AG04450 (cell line): ENCODE measurements at regions not wholly inside any gene's neighbourhood (a gene's known extent, or its start where the extent isn't known, plus 50 kb on each side); places are given as distances from the start of the nearest gene placed in this dataset.

Experiments
- CTCF ChIA-PET: fragments of 300-600, 350-600 bp; formaldehyde crosslinking; extraction: SDS; loops from one replicate; lab custom pipeline; 2022; ENCODE audit warnings: antibody characterized with exemption, inconsistent platforms; lab: Charles Lee
- POLR2A ChIA-PET: fragments of 350-600 bp; formaldehyde crosslinking; extraction: SDS; loops from one replicate; lab custom pipeline; 2021; ENCODE audit warnings: antibody characterized with exemption, inconsistent platforms; lab: Yijun Ruan, JAX
- DNase-seq: peaks from one replicate; pipeline ENCODE4 v3.0.0-alpha.2; 2011; ENCODE audit warnings: low read depth, low spot score
- H3K27ac ChIP-seq: one replicate; pipeline ENCODE4 v1.5.1; 2012; ENCODE audit warnings: low read depth, low read length, control low read depth
- H3K27me3 ChIP-seq: one replicate; pipeline ENCODE4 v1.6.0; 2012; ENCODE audit warnings: low read length; ENCODE audit not compliant: control insufficient read depth, insufficient read depth
- H3K4me3 ChIP-seq: 2 replicates; pipeline ENCODE4 v1.5.1; 2011; ENCODE audit warnings: mild to moderate bottlenecking, low read depth, low read length, control low read depth
- H3K9me3 ChIP-seq: 2 replicates; pipeline ENCODE4 v1.5.1; 2012; ENCODE audit warnings: low read length; ENCODE audit not compliant: control insufficient read depth, insufficient read depth
- TF ChIP-seq, protein P1 (sequence below): IDR thresholded peaks from 2 replicates; pipeline ENCODE4 v1.5.1; 2011; ENCODE audit warnings: low read depth, low read length, control low read depth, inconsistent platforms

GRCh38 chr2:2842466-2842865 is 511.4 kb upstream of the MYT1L start:
- DNase-seq: no peak
- CTCF ChIA-PET: no interaction called here
- Histone ChIP-seq H3K27ac (no peak overlapping the region), H3K27me3 (no peaks in the 10 kb centered on the region), H3K9me3 (peaks cover 79% of the 10 kb centered on the region), H3K4me3 (no peak overlapping the region)
- POLR2A ChIA-PET: no interaction called here
- TF ChIP-seq, protein P1, sequence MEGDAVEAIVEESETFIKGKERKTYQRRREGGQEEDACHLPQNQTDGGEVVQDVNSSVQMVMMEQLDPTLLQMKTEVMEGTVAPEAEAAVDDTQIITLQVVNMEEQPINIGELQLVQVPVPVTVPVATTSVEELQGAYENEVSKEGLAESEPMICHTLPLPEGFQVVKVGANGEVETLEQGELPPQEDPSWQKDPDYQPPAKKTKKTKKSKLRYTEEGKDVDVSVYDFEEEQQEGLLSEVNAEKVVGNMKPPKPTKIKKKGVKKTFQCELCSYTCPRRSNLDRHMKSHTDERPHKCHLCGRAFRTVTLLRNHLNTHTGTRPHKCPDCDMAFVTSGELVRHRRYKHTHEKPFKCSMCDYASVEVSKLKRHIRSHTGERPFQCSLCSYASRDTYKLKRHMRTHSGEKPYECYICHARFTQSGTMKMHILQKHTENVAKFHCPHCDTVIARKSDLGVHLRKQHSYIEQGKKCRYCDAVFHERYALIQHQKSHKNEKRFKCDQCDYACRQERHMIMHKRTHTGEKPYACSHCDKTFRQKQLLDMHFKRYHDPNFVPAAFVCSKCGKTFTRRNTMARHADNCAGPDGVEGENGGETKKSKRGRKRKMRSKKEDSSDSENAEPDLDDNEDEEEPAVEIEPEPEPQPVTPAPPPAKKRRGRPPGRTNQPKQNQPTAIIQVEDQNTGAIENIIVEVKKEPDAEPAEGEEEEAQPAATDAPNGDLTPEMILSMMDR: no peak

GRCh38 chr2:2840681-2841300 is 509.7 kb upstream of the MYT1L start:
- peaks cover 79% of the 10 kb centered on the region for H3K9me3 ChIP-seq
- no peak overlapping the region for H3K27ac ChIP-seq
- TF ChIP-seq, protein P1: no peak
- H3K27me3 ChIP-seq: no peaks in the 10 kb centered on the region
- POLR2A ChIA-PET: no interaction called here
- no peak for DNase-seq
- H3K4me3 ChIP-seq: no peak overlapping the region
- CTCF ChIA-PET: no interaction called here

GRCh38 chr2:2839782-2840531 is 508.9 kb upstream of the MYT1L start:
- no peak for DNase-seq
- H3K4me3 ChIP-seq: no peak overlapping the region
- TF ChIP-seq, protein P1: no peak
- no peaks in the 10 kb centered on the region for H3K27me3 ChIP-seq
- no peak overlapping the region for H3K27ac ChIP-seq
- ChIA-PET CTCF (no interaction called here), POLR2A (no interaction called here)
- peaks cover 80% of the 10 kb centered on the region for H3K9me3 ChIP-seq

GRCh38 chr2:2839393-2839781 is 508.3 kb upstream of the MYT1L start:
- no peak for DNase-seq
- TF ChIP-seq, protein P1: no peak
- POLR2A ChIA-PET: no interaction called here
- Histone ChIP-seq H3K27me3 (no peaks in the 10 kb centered on the region), H3K4me3 (no peak overlapping the region), H3K9me3 (peaks cover 82% of the 10 kb centered on the region), H3K27ac (no peak overlapping the region)
- CTCF ChIA-PET: no interaction called here

GRCh38 chr2:2838548-2838845 is 507.4 kb upstream of the MYT1L start:
- Histone ChIP-seq H3K4me3 (no peak overlapping the region), H3K27ac (no peak overlapping the region), H3K27me3 (no peaks in the 10 kb centered on the region), H3K9me3 (peaks cover 83% of the 10 kb centered on the region)
- ChIA-PET POLR2A (no interaction called here), CTCF (no interaction called here)
- no peak for DNase-seq
- TF ChIP-seq, protein P1: no peak
